CD4-positive, alpha-beta T cell treated with Interleukin-1 beta for 1 hour (primary cell): ENCODE measurements at regions not wholly inside any gene's neighbourhood (a gene's known extent, or its start where the extent isn't known, plus 50 kb on each side); places are given as distances from the start of the nearest gene placed in this dataset.

Source experiments
- DNase-seq, 2 donors: peaks; one replicate each; pipeline ENCODE4 v3.0.0-alpha.2; 2020 to 2022

GRCh38 chr5:56617998-56618397 is 197.4 kb upstream of the MAP3K1 start:
- no peak for DNase-seq

DNA sequence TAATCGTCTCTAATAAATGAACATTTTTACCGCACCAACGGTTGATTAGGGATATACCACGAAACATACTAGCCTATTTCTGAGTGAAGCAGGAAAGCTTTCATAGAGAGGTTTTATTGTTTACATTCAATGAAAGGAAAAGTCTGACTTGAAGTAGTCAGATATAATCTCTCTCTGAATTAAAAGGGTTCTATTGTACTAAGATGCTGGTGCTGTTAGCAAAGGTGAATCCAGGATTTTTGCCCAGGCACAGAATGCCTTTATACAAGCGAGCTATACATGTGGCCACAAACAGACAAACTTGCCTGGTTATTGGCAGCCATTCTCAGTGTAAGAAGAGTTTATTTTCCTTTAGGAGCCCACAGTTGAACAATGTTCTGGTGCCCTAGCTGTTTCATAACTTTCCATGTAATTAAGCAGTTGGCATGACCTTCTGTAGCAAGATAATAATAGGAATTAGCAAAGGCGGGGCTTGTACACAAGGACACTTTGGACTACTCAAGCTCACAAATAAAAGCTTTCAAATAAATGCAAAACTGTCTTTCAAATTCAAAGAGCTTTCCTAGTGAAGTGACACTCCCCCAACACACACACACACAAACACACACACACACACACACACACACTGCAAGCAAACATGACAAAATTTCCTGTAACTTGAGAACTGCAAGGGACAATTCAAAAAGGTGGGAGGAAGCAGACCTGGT is 198.7 kb upstream of the MAP3K1 start:
- no peak for DNase-seq

DNA sequence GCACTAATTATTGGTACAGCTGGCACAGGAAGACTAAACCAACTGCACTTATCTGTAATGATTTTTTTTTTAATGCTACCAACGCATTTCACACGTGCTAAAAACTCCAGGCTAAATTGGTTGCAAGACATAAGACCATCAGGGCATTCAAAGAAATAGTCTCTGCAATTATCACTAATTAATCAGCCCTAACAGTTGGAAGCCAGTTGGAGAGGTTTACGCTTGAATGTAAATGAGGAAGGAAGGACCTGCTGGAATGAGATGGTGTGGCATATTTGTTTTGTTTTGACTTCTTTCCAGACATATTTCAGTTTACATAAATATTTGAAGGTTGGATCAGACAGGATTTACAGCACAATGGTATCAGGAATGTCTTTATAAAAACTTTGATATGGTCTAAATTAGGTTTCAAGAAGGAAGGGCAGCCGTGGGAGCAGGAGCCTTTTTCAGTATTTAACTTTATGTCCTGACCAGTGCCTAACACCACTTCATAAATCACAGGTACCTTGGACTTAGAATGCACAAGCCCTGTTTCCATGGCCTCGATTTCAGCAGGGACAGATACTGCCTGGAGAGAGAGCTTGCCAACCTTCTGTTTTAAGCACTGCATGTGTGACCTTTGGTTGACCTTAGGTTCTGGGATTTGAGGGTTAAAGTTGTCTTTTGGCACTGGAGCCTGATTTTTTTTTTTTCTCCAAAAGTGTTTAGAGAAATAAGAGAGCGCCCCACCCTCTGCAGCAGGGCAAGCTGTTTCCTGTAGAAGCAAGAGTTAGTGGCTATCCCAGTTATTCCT is 199.8 kb upstream of the MAP3K1 start:
- DNase-seq, result no peak

DNA sequence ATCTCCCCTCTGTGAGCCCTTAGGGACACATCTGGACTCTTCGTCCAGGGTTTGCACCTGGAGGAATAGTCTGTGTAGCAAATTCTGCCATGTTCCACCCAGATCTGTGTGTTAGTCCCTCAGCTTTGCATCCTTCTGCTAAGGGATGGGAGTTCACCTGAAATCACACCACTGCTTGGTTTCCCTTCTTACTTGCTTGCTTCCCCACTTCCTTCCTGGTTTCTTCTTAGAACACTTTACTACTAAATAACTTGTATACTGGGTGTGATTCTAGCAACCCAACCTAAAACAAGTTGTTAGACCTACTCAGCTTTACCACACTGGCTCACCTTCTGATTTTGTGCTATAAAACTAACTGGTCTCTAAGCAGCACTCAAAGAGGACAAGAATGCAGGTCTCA is 202.6 kb upstream of the MAP3K1 start:
- peak in 1 of 2 donors; percentile 46 for DNase-seq

DNA sequence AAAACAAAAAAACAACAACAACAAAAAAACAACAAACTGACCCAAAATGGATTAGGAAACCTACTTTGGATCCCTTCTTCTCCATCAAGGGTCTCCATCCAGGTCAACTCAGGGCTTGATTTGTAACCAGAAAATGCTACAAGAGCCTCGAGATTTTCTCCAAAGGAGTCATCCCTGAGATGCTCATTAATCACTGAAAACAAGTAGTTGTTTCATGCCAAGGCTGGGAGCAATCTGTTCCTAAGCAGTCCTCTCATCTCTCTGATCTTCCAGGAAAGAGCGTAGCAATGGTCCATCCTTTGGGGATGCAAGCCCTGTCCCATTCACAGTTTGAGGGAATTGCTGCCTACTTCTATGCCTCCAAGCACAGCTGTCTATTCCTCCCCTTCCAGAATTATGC is 203.0 kb upstream of the MAP3K1 start:
- no peak for DNase-seq

DNA sequence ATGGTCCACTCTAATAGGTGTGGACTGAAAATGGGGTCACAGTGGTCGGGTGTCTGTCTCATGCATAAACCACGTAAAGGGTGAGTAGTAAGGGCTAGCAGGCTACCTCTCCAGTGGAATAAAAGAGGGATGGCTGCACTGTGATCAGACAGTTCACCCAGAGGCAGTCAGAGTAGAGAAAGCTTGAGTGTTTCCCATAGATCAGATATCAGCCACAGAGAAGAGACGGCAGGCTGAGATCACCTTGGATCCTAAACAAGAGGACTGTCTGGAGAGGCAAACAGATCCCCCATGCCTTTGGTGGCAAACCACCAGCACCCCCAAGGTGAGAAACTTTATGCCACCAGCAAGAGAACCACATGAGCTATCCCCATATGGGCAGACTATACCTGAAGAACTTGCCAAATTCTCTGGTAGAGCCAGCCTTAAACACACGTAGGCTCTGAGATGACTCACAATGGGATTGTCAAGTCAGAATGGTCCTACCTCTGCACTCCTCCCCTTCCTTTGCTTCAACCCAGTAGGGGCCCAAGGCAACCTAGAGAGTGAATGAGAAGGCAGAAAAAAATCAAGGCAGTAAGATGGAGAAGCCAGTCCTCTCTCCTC is 205.2 kb upstream of the MAP3K1 start:
- peak in 1 of 2 donors; percentile 28 for DNase-seq

GRCh38 chr5:56608217-56608925 is 207.0 kb upstream of the MAP3K1 start:
- DNase-seq, result peak in 1 of 2 donors; percentile 26

GRCh38 chr5:56607551-56607950 is 207.8 kb upstream of the MAP3K1 start:
- DNase-seq, result no peak

DNA sequence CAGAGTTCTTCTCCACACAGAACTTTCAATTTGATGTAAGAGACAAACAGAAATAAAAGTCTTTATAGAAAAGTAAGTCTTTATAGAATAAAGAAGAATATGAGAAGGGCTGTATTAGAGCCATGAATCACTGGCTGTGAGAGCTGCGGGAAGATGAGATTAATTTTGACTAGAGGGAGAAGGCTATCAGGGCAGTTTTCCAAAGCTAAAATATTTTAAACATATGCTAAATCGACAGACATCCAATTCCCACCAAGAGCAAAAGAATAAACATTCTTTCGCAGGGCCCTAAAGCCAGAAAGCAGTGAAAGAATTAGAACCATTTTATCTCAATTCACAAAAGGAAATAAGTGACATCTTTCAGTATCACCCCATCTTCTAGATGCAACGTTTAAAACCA is 208.3 kb upstream of the MAP3K1 start:
- DNase-seq, result no peak

GRCh38 chr5:56606192-56606591 is 209.2 kb upstream of the MAP3K1 start:
- no peak for DNase-seq

- DNase-seq, result no peak
Observed at GRCh38 chr5:56605231-56605630, 210.1 kb upstream of the MAP3K1 start.

- no peak for DNase-seq
Observed at GRCh38 chr5:56601641-56602071, 213.7 kb upstream of the MAP3K1 start.

- DNase-seq, result no peak
Observed at GRCh38 chr5:56598941-56599340, 216.4 kb upstream of the MAP3K1 start.

DNA sequence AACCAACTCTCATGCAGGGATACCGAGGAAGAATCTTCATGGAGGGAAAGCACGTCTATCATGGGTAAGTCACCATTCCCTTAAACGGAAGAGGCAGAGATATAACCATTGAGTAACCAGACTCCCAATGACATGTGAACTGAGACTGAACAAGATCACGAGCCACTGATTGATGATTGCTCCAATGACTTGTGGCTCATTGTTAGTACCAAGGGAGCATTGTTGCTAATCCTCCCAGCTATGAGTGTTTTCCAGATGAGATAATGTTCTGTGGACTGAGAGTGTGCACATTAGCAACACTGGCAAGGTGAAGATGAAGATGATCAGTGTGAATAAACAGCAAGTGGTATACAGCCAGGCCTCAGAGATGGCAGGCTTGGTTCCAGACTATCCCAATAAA is 219.2 kb upstream of the MAP3K1 start:
- no peak for DNase-seq

DNA sequence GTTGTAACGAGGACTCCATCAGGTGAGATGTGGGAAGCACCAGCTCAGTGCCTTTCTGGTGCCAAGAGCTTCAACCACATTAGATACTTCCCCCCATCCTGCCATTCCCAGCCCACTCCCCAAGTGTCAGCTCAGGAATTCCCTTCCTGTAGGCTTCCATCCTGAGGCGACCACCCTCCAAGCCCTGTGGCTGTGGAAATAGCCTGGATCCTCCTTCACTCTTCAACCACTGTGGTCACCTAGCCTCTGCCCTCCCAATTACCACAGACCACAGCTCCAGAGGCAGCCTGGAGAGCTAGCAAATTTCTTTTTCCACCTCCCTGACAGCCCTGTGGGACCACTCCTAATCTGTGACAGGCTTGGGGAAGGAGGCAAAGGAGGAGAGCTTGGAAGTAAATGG is 219.8 kb upstream of the MAP3K1 start:
- DNase-seq, result no peak

DNA sequence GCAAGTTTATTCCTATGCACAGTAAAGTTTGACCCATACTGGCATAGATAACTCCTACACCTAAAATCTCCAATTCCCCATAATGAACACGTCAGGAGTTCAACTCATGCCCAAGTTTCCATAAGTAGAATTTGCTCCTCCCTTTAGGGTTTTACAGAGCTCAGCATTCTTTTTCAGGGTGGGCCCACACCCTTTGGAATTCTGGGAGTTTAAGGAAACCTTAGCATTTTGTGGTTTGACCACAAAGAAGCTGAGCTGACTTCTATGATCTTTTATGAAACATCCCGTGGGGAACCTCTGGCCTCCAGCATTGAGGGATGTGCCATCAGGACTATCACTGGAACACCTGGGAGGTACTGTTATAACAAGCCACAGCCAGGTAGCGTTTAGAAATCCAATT is 220.6 kb upstream of the MAP3K1 start:
- no peak for DNase-seq

- DNase-seq, result no peak
Observed at GRCh38 chr5:56591081-56591480, 224.3 kb upstream of the MAP3K1 start.

GRCh38 chr5:56589481-56589860 is 225.9 kb upstream of the MAP3K1 start:
- DNase-seq, result no peak

- peak; percentile 85 to 93 for DNase-seq
Observed at GRCh38 chr5:56588636-56589480, 226.5 kb upstream of the MAP3K1 start.

GRCh38 chr5:56588131-56588487 is 227.2 kb upstream of the MAP3K1 start:
- no peak for DNase-seq

- DNase-seq, result peak in 1 of 2 donors; percentile 39
Observed at GRCh38 chr5:56587381-56588130, 227.8 kb upstream of the MAP3K1 start.
